SU-DHL-6 (cell line): ENCODE measurements at regions not wholly inside any gene's neighbourhood (a gene's known extent, or its start where the extent isn't known, plus 50 kb on each side); places are given as distances from the start of the nearest gene placed in this dataset.

Experiments used
- H2AFZ ChIP-seq: fragments of 200-600 bp; sonication (generic); 2 replicates; pipeline ENCODE4 v1.6.1; 2014; ENCODE audit warnings: low read depth, mild to moderate bottlenecking, moderate library complexity, mixed read lengths, antibody characterized with exemption, low read length; ENCODE audit not compliant: severe bottlenecking
- H3F3A ChIP-seq: fragments of 200-600 bp; shearing (Covaris generic); 2 replicates; pipeline ENCODE4 v1.6.0; 2016; ENCODE audit warnings: antibody characterized with exemption, mild to moderate bottlenecking; ENCODE audit not compliant: insufficient read depth
- H3K27ac ChIP-seq: fragments of 200-600 bp; sonication (generic); 2 replicates; pipeline ENCODE4 v1.5.1; 2016; ENCODE audit warnings: low read depth, mild to moderate bottlenecking, low read length, moderate library complexity, mixed read lengths
- H3K27me3 ChIP-seq: fragments of 200-600 bp; sonication (generic), shearing (Covaris generic); 2 replicates; pipeline ENCODE4 v1.6.0; 2014; ENCODE audit warnings: mild to moderate bottlenecking, low read length
- H3K36me3 ChIP-seq: fragments of 200-600 bp; sonication (generic); 2 replicates; pipeline ENCODE4 v1.6.1; 2014; ENCODE audit warnings: mild to moderate bottlenecking, low read length, mixed read lengths
- H3K4me2 ChIP-seq: fragments of 300-600, 200-600 bp; shearing (Covaris generic), sonication (generic); 2 replicates; pipeline ENCODE4 v1.6.0; 2014; ENCODE audit warnings: low read length, low read depth, mild to moderate bottlenecking; ENCODE audit not compliant: poor library complexity, severe bottlenecking
- H3K4me3 ChIP-seq: fragments of 200-600 bp; sonication (generic); 2 replicates; pipeline ENCODE4 v1.5.1; 2014; ENCODE audit warnings: antibody characterized with exemption, low read length, mild to moderate bottlenecking, mixed read lengths; ENCODE audit not compliant: insufficient read depth, poor library complexity, severe bottlenecking
- H3K79me2 ChIP-seq: fragments of 200-600 bp; sonication (generic); 2 replicates; pipeline ENCODE4 v1.6.1; 2014; ENCODE audit warnings: mild to moderate bottlenecking, low read length, moderate library complexity; ENCODE audit not compliant: insufficient read depth
- H3K9ac ChIP-seq: fragments of 200-600 bp; sonication (generic); 2 replicates; pipeline ENCODE4 v1.7.0; 2014; ENCODE audit warnings: mild to moderate bottlenecking, low read length
- H3K9me2 ChIP-seq: fragments of 200-600 bp; sonication (generic); replicated peaks from 2 replicates; pipeline ENCODE4 v1.6.1; 2014; ENCODE audit warnings: low read length; ENCODE audit not compliant: insufficient read depth
- H3K9me3 ChIP-seq: fragments of 200-600 bp; sonication (generic); 2 replicates; pipeline ENCODE4 v1.6.1; 2014; ENCODE audit warnings: low read length, mixed read lengths; ENCODE audit not compliant: insufficient read depth
- H4K20me1 ChIP-seq: fragments of 200-600 bp; sonication (generic); 2 replicates; pipeline ENCODE4 v1.6.1; 2014; ENCODE audit warnings: low read depth, mild to moderate bottlenecking, antibody characterized with exemption, low read length, moderate library complexity, mixed read lengths
- EZH2phosphoT487 ChIP-seq: fragments of 200-600 bp; sonication (generic), shearing (Covaris generic); conservative IDR thresholded peaks from 2 replicates; pipeline ENCODE4 v1.6.1; 2018; ENCODE audit warnings: mild to moderate bottlenecking, antibody characterized with exemption, low read length, moderate library complexity, mixed read lengths
- TF ChIP-seq, protein P1 (sequence below): fragments of 200-600 bp; sonication (generic); IDR thresholded peaks from one replicate; pipeline ENCODE4 v1.5.1; 2017; ENCODE audit warnings: antibody characterized with exemption, mild to moderate bottlenecking, low read length, moderate library complexity; ENCODE audit not compliant: insufficient read depth, poor library complexity, severe bottlenecking

DNA sequence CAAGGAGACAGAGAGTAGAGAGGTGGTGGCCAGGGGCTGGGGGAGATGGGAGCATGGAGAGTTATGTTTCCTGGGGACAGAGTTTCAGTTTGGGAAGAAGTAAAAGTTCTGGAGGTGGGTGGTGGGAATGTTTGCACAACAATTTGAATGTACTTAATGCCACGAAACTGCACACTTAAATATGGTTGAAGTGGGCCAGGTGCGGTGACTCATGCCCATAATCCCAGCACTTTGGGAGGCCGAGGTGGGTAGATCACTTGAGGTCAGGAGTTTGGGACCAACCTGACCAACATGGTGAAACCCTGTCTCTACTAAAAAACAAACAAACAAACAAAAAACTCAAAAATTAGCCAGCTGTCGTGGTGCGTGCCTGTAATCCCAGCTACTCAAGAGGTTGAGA is 137.2 kb downstream of the PFKFB3 start:
- H4K20me1 ChIP-seq, result no peaks in the 10 kb centered on the region
- no peak overlapping the region for H3K9ac ChIP-seq
- H3K4me3 ChIP-seq, result no peak overlapping the region
- H2AFZ ChIP-seq, result no peak overlapping the region
- H3K36me3 ChIP-seq, result no peaks in the 10 kb centered on the region
- H3K9me3 ChIP-seq, result no peaks in the 10 kb centered on the region
- H3K27me3 ChIP-seq, result no peaks in the 10 kb centered on the region
- no peak for TF ChIP-seq EZH2phosphoT487
- TF ChIP-seq, protein P1, sequence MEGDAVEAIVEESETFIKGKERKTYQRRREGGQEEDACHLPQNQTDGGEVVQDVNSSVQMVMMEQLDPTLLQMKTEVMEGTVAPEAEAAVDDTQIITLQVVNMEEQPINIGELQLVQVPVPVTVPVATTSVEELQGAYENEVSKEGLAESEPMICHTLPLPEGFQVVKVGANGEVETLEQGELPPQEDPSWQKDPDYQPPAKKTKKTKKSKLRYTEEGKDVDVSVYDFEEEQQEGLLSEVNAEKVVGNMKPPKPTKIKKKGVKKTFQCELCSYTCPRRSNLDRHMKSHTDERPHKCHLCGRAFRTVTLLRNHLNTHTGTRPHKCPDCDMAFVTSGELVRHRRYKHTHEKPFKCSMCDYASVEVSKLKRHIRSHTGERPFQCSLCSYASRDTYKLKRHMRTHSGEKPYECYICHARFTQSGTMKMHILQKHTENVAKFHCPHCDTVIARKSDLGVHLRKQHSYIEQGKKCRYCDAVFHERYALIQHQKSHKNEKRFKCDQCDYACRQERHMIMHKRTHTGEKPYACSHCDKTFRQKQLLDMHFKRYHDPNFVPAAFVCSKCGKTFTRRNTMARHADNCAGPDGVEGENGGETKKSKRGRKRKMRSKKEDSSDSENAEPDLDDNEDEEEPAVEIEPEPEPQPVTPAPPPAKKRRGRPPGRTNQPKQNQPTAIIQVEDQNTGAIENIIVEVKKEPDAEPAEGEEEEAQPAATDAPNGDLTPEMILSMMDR, result no peak
- H3K27ac ChIP-seq, result no peak overlapping the region
- no peaks in the 10 kb centered on the region for H3K9me2 ChIP-seq
- H3K79me2 ChIP-seq, result no peaks in the 10 kb centered on the region
- H3F3A ChIP-seq, result no peaks in the 10 kb centered on the region
- no peak overlapping the region for H3K4me2 ChIP-seq

DNA sequence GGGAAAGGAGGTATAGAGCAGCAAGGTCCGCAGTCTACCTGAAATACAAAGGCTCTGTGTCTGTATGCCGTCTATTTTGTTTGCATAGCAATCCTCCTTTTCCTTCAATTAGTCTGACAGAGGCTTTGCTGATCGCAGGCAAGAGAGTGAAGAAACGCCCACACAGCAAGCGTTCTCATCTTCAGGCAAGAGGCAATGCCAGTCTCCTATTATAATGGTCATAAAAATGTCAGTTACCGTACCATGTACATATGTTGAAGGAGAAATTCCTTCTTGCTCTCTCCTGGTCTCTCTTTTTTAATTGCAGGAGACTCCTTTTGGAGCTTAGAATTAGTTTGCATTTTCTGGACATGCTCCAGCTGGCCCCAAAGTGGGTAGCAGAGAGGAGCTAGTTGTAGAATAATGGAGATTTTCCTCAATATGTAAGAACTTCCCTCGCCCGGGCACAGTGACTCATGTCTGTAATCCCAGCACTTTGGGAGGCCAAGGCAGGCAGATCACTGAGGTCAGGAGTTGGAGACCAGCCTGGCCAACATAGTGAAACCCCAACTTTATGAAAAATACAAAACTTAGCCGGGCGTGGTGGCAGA is 139.5 kb downstream of the PFKFB3 start:
- Histone ChIP-seq H3K4me3 (no peak overlapping the region), H4K20me1 (no peaks in the 10 kb centered on the region), H3K9ac (no peak overlapping the region), H3K27ac (no peak overlapping the region), H3K9me3 (no peaks in the 10 kb centered on the region), H3K4me2 (no peak overlapping the region), H3K79me2 (no peaks in the 10 kb centered on the region), H3K9me2 (no peaks in the 10 kb centered on the region), H3F3A (peaks cover 1% of the 10 kb centered on the region; the same call in 1 of the 2 replicates), H3K27me3 (no peaks in the 10 kb centered on the region), H3K36me3 (no peaks in the 10 kb centered on the region), H2AFZ (no peak overlapping the region)
- TF ChIP-seq, protein P1, result no peak
- no peak for TF ChIP-seq EZH2phosphoT487

DNA sequence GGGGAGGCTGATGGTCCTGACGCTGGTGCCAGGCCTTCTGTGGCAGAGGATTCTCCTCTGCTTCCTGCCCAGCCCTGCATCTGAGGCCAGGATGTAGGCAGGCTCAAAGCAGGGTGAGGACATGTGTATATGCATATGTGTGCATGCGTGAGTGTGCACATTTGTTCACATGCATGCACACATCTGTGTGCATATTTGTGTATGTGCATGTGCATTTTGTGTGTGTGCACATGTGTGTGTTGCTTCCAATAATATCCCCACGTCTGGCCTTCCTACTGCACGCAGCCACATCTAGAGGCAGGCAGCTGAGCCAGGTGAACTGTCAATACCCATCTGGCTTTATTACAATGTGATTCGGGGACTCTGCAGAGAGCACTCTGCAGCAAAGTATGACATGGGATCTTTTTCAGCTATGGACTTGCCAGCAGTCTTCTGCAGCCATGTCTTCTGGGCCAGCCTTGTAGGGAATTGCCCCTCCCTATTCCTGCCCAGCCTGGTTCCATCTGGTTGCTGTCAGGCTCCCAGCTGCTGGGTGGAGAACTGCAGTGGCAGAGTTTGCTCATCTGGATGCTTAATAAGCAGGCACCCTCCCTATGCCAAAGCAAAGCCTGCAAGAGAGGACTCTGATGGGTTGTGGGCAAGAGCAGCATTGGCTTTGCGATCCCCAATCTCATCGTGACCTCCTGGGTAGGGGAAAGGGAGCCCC is 140.7 kb downstream of the PFKFB3 start:
- Histone ChIP-seq H3K9ac (no peak overlapping the region), H3K9me3 (no peaks in the 10 kb centered on the region), H3K4me3 (no peak overlapping the region), H3K79me2 (no peaks in the 10 kb centered on the region), H3F3A (peaks cover 12% of the 10 kb centered on the region), H3K4me2 (no peak overlapping the region), H3K36me3 (no peaks in the 10 kb centered on the region), H3K9me2 (no peaks in the 10 kb centered on the region), H4K20me1 (no peaks in the 10 kb centered on the region), H3K27ac (no peak overlapping the region), H2AFZ (no peak overlapping the region), H3K27me3 (no peaks in the 10 kb centered on the region)
- TF ChIP-seq EZH2phosphoT487, result no peak
- TF ChIP-seq, protein P1, result no peak
